HG03139 (cell line): ENCODE measurements at regions not wholly inside any gene's neighbourhood (a gene's known extent, or its start where the extent isn't known, plus 50 kb on each side); places are given as distances from the start of the nearest gene placed in this dataset.

ENCODE experiments used
- ATAC-seq: cut with Tn5 transposase; IDR thresholded peaks from one replicate; pipeline ENCODE4 v1.9.1; 2021; ENCODE audit not compliant: unreplicated experiment

DNA sequence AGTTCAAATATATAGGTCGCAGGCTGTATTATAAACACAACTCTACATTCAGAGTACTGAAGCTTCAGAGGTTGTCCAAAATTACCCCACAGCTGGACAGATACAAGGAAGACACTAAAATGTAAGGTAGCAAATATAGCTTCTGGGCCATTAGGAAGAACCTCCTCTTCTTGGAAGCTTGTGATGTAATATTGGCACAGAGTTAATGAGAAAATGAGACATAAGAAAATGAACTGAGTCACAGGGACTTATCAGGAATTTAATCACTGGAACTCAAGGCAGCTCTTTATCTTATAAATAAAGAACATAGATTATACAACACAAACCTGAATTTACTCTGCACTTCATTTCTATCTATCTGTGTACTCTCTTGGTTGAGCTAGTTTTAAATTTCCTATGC, 344.7 kb downstream of the PCDH10 start:
- ATAC-seq: no peak

DNA sequence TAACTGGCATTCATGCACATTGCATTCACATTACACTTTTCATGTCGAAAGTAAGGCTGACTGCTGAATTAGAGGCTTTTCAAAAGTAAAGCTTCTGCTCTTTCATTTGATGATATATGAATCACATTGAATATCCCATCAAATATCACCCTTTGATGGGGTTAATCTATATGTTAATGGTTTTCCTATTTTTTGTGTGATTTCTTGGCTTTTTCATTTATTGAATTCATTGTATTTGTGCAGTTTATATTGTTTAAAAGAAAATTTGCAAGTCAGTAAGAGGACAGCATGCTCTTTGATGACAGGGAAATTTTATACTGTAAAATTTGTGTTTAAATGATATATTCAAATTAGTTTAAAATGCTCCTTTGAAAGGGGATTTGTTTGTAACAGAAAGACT, 344.1 kb downstream of the PCDH10 start:
- ATAC-seq: no peak

GRCh38 chr4:133484287-133484686, 335.2 kb downstream of the PCDH10 start:
- no peak for ATAC-seq

GRCh38 chr4:133483600-133484246, 334.6 kb downstream of the PCDH10 start:
- ATAC-seq: no peak

DNA sequence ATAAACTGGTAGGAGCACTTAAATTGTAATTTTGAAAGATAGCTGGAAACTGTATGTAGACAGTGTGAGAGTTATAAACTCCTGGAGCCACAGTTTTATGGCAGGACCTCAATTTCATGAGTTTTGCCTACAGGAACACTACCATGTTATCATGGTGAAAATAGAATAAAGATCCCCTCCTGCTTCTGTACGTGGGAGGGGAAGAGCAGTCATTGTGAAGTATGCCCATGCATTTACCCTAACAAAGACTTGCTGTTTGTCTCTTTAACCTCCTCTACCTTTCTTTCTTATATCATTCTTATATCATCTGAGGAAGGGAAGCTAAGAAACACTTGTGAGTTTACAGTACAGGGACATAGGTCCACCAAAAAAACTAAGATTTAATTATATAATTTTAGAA, 327.0 kb downstream of the PCDH10 start:
- no peak for ATAC-seq

DNA sequence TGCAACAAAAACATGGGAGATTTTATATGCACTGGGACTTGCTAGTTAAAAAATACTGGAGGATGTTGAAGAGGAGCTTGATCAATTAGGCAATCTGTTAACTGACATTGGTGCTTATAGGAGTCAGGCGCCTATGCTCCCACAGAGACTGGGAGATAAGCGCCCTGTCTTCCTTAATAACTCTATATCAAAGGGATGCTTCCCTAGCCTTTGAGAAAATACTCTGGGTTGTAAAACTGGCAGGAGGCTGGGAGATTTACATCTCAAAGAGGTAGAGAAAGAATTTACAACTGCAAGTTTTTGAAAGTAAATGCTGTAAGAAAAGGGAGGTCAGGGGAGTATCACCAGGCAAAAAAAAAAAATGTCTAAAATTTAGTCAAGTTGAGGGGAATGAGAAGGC, 325.4 kb downstream of the PCDH10 start:
- no peak for ATAC-seq

GRCh38 chr4:133472244-133472643, 323.1 kb downstream of the PCDH10 start:
- no peak for ATAC-seq

DNA sequence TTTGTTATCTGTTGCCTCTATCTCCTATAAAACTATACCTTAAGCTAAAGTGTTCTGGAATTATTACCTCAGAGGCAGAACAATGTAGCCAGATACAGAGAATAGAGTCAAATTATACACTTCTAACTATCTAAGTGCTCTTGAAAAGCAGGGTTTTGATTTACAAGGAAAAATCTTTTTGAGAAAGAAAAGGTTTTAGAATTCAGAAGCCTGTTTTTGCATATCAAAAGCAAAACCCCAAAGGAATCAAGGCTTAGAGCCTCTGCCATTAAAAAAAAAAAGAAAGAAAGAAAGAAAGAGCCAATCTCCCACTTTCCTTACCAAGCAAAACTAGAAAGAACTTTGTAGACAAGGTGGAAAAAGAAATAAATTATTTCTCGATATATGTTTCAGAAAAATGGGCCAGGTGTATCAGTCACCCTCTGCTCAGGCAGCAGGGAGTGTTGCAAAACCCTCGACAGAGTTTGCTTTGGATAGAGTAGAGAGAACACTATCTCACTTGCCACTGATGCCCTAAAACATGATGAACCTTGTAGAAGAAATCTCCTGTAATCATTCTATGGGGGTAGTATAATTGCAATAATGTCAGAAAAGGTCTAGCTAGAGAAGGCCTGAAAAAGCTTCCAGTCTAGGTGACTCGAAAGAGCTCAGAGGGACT, 318.3 kb downstream of the PCDH10 start:
- no peak for ATAC-seq

GRCh38 chr4:133465022-133465421, 315.9 kb downstream of the PCDH10 start:
- no peak for ATAC-seq

DNA sequence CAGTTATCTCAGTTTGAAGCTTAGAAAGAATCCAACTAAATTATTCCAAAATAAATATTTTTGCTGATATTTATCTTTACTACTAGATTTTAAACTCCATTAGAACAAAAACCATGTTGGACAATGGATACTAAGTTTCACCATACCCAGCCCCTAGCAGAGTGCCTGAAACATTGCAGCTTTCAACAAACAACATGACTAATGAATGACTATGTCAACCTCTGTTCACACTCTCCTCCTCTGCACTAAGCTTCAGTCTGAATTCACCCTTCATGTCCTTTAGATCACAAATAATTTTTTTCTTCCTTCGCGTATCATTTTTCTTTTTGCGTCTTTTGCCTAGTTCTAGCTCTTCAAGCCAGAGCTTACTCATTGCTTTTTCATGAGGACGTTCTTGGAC, 315.2 kb downstream of the PCDH10 start:
- no peak for ATAC-seq

DNA sequence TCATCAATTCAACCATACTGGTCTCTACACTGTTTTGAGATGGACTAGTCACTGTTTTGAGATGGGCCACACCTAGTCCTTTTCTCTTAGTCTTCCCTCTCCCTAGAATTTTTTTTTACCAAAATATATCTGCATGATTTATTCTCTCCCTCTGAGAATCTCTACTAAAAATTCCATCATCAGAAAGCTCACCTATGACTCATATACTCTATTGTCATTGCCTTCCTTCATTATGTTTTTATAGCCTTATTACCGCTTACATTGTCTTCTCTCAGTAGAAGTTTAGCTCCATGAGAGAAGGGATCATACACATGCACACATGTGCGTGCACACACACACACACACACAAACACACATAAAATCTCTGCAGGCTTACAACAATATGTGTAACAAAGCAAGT, 303.6 kb downstream of the PCDH10 start:
- ATAC-seq: no peak

- ATAC-seq: no peak
Measured at GRCh38 chr4:133450813-133451212, 301.7 kb downstream of the PCDH10 start.

DNA sequence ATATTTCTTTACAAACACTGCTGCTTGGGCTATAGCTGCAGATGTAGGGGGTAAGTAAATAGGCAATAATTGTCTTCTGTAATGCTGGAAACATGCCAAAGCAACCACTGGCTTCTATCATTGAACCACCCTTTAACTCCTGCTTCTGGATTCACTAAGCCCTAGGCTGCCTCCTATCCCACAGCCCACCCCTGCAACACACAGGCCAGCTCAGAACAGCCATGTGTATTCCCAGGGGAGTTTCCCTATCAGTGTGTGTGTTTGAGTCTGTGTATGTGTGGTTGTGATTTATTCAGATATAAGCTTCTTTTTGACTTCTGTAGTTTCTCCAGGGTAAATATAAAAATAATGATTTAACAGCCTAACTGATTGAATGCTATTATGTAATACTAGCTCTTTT, 291.3 kb downstream of the PCDH10 start:
- ATAC-seq: no peak

DNA sequence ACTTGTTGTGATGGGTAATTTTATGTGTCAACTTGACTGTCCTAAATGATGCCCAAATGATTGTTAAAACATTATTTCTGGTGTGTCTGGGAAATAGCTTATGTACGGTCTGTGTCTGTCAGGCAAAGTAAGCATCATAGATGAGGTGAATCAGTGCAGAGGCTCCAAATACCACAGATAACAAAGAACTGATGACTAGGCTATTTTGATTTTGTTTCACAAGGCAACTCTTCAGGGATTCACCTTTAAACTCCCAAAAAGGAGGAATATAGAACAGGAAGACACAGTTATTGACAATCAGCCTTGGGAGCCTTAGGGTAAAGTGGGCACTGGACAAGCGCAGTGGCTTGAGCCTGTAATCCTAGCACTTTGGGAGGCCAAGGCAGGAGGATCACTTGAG, 290.7 kb downstream of the PCDH10 start:
- no peak for ATAC-seq

GRCh38 chr4:133424605-133425004, 275.5 kb downstream of the PCDH10 start:
- ATAC-seq: no peak

DNA sequence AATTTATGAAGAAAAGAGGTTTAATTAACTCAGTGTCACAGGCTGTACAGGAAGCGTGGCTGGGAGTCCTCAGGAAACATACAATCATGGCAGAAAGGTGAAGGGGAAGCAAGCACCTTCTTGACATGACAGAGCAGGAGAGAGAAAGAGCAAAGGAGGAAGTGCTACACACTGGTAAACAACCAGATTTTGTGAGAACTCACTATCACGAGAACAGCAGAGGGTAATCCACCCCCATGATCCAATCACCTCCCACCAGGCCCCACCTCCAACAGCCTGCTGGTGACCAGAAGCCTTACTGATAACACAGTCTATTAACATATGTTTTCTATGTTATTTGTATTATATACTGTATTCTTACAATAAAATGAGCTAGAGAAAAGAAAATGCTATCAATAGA, 254.8 kb downstream of the PCDH10 start:
- ATAC-seq: no peak

DNA sequence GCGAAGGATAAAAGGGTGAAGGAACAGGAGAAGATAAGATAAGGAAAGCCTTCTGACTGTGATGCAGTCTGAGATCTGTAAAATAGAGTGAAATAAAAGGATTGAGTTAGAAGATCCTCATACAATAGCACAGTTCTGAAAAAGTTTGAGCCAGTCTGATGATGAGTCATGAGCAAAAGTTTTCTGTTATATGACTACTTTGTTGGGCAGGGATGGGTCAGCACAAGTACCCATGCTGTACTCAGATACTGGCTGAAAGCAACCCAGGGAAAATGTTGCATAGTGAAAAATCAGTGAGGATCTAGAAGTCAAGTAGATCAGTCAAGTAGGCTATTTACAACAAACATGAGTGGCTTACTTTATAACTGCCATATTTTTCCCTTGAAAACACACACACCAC, 253.5 kb downstream of the PCDH10 start:
- ATAC-seq: no peak

GRCh38 chr4:133394971-133395627, 246.0 kb downstream of the PCDH10 start:
- ATAC-seq: no peak

GRCh38 chr4:133390198-133390855, 241.2 kb downstream of the PCDH10 start:
- ATAC-seq: no peak

DNA sequence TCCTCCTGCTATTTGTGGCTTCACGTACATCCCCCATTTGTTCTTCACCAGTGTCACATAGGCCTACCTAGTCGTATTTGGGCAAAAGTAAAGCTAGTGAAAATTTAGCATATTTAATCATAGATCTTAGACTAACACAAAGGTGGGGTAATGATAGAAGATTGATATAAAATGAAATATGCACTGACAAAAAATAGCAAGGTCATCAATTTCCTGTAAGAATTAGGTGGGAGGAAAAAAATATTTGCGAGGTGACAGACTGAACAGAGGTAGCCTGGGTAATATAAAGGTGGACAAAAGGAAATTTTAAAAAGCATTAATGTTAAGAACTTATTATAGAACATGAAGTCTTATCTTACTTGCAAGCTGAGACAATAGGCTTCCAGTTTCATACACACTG, 239.9 kb downstream of the PCDH10 start:
- ATAC-seq: no peak

- ATAC-seq: no peak
Measured at GRCh38 chr4:133385161-133385954, 236.3 kb downstream of the PCDH10 start.
